B cell (primary cell): ENCODE measurements at regions not wholly inside any gene's neighbourhood (a gene's known extent, or its start where the extent isn't known, plus 50 kb on each side); places are given as distances from the start of the nearest gene placed in this dataset.

Experiments used
- EZH2 ChIP-seq: IDR thresholded peaks from 2 replicates; pipeline ENCODE4 v1.6.1; 2012; ENCODE audit warnings: borderline replicate concordance, low read depth, mild to moderate bottlenecking, moderate library complexity, low read length; ENCODE audit not compliant: insufficient read depth, poor library complexity, severe bottlenecking
- TF ChIP-seq, protein P1 (sequence below): fragments of 200-600 bp; IDR thresholded peaks from one replicate; pipeline ENCODE4 v1.8.0; 2022; ENCODE audit warnings: antibody characterized with exemption, mild to moderate bottlenecking

DNA sequence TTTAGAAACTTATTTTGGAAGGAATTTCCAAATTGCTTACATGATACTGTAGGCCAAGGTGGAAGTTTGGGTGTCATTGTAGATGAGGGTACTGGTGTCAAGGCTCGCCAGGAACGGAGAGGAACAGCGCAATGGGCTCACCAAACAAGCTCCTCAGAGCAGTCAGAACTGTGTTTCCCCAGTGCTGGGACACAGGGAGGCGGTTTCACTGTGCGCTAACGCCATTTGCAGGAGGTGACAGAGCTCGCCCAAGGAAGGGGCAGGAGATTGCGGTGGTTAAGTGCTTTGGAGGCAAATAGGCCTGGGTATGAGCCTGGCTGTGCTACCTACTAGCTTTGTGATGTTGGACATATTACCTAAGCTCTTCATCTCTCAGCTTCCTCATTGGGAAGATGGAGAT, 57.3 kb downstream of the HHEX start:
- TF ChIP-seq EZH2, result no peak
- TF ChIP-seq, protein P1, sequence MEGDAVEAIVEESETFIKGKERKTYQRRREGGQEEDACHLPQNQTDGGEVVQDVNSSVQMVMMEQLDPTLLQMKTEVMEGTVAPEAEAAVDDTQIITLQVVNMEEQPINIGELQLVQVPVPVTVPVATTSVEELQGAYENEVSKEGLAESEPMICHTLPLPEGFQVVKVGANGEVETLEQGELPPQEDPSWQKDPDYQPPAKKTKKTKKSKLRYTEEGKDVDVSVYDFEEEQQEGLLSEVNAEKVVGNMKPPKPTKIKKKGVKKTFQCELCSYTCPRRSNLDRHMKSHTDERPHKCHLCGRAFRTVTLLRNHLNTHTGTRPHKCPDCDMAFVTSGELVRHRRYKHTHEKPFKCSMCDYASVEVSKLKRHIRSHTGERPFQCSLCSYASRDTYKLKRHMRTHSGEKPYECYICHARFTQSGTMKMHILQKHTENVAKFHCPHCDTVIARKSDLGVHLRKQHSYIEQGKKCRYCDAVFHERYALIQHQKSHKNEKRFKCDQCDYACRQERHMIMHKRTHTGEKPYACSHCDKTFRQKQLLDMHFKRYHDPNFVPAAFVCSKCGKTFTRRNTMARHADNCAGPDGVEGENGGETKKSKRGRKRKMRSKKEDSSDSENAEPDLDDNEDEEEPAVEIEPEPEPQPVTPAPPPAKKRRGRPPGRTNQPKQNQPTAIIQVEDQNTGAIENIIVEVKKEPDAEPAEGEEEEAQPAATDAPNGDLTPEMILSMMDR, result no peak
